Uterus (tissue), 3 donors: ENCODE measurements at regions not wholly inside any gene's neighbourhood (a gene's known extent, or its start where the extent isn't known, plus 50 kb on each side); places are given as distances from the start of the nearest gene placed in this dataset.

Experiments
- DNase-seq, 2 donors: peaks; one replicate each; pipeline ENCODE4 v3.0.0-alpha.2; 2019 to 2020
- H3K27ac ChIP-seq, 2 donors: fragments of 200-600 bp; sonication (generic); 1 replicate in 1 of 2; 2 replicates in 1 of 2; pipeline ENCODE4 v1.5.1; 2016 to 2018
- H3K27me3 ChIP-seq, 2 donors: fragments of 200-600 bp; sonication (generic); one replicate each; pipeline ENCODE4 v1.5.1; 2018 to 2019; ENCODE audit warnings: control low read depth in 1 of 2
- H3K36me3 ChIP-seq, 2 donors: fragments of 200-600 bp; sonication (generic); one replicate each; pipeline ENCODE4 v1.5.1; 2019; ENCODE audit warnings: control low read depth in 1 of 2
- H3K4me1 ChIP-seq, 2 donors: fragments of 200-600 bp; sonication (generic); one replicate each; pipeline ENCODE4 v1.5.1; 2018 to 2019; ENCODE audit warnings: control low read depth in 1 of 2
- H3K4me3 ChIP-seq, 2 donors: fragments of 200-600 bp; sonication (generic); 1 replicate in 1 of 2; 2 replicates in 1 of 2; pipeline ENCODE4 v1.5.1; 2018 to 2019; ENCODE audit warnings: mild to moderate bottlenecking in 1 of 2
- H3K9me3 ChIP-seq, 2 donors: fragments of 200-600 bp; sonication (generic); one replicate each; pipeline ENCODE4 v1.5.1; 2019; ENCODE audit warnings: control low read depth in 1 of 2
- CTCF ChIP-seq, 4 experiments: fragments of 200-600 bp in 2 of 4; fragments of 450-650 bp in 2 of 4; sonication (generic) in 2 of 4; IDR thresholded peaks; one replicate each; pipeline ENCODE4 v1.5.1; 2016 to 2019; ENCODE audit warnings: antibody characterized with exemption in 4 of 4, mild to moderate bottlenecking in 2 of 4, moderate library complexity in 1 of 4
- POLR2A ChIP-seq, 2 donors: fragments of 450-650 bp; IDR thresholded peaks; one replicate each; pipeline ENCODE4 v1.6.1; 2016; ENCODE audit warnings: antibody characterized with exemption in 2 of 2, mild to moderate bottlenecking in 1 of 2, moderate library complexity in 1 of 2
- intact Hi-C: fragments of 100-400 bp; cut with DNase I; formaldehyde crosslinking; loops from one replicate; pipeline ENCODE4 v1.15.1; 2023; ENCODE audit warnings: low total_unique reads
- donor health status: DM: yes; HTN: yes; CAD: no.

GRCh38 chr12:24386836-24387235 lies 437.4 kb upstream of the SOX5 start:
- DNase-seq: no peak
- Histone ChIP-seq H3K4me3 (no peak overlapping the region), H3K9me3 (peaks cover 0 to 5% of the 10 kb centered on the region in 2 donors), H3K27ac (no peak overlapping the region), H3K36me3 (no peaks in the 10 kb centered on the region), H3K27me3 (no peaks in the 10 kb centered on the region), H3K4me1 (no peaks in the 10 kb centered on the region)
- intact Hi-C loops: no loop called here
- TF ChIP-seq POLR2A (IDR thresholded peaks at IDR 0.05): no peak
- TF ChIP-seq CTCF (IDR thresholded peaks at IDR 0.05): no peak

- Histone ChIP-seq H3K4me3 (no peak overlapping the region), H3K9me3 (no peaks in the 10 kb centered on the region), H3K27me3 (no peaks in the 10 kb centered on the region), H3K36me3 (no peaks in the 10 kb centered on the region), H3K27ac (no peak overlapping the region), H3K4me1 (no peaks in the 10 kb centered on the region)
- intact Hi-C loops: no loop called here
- TF ChIP-seq POLR2A (IDR thresholded peaks at IDR 0.05): no peak
- TF ChIP-seq CTCF (IDR thresholded peaks at IDR 0.05): no peak
- no peak for DNase-seq
Measured at GRCh38 chr12:24381790-24382189, 432.3 kb upstream of the SOX5 start.

- no peak overlapping the region for H3K27ac ChIP-seq
- intact Hi-C loops: no loop called here
- TF ChIP-seq CTCF (IDR thresholded peaks at IDR 0.05) (no peak), POLR2A (IDR thresholded peaks at IDR 0.05) (no peak)
Measured at GRCh38 chr12:24379861-24380521, 430.5 kb upstream of the SOX5 start.

GRCh38 chr12:24379433-24379832 lies 430.0 kb upstream of the SOX5 start:
- H3K4me3 ChIP-seq: no peak overlapping the region
- TF ChIP-seq CTCF (IDR thresholded peaks at IDR 0.05) (no peak), POLR2A (IDR thresholded peaks at IDR 0.05) (no peak)
- intact Hi-C loops: no loop called here
- H3K4me1 ChIP-seq: no peaks in the 10 kb centered on the region
- DNase-seq: no peak
- H3K9me3 ChIP-seq: no peaks in the 10 kb centered on the region
- H3K27me3 ChIP-seq: no peaks in the 10 kb centered on the region
- no peak overlapping the region for H3K27ac ChIP-seq
- no peaks in the 10 kb centered on the region for H3K36me3 ChIP-seq

More at GRCh38 chr12:24379861-24380521, 430.5 kb upstream of the SOX5 start:
- H3K4me3 ChIP-seq: no peak overlapping the region
- H3K9me3 ChIP-seq: no peaks in the 10 kb centered on the region
- no peaks in the 10 kb centered on the region for H3K36me3 ChIP-seq
- DNase-seq: no peak
- H3K4me1 ChIP-seq: no peaks in the 10 kb centered on the region
- H3K27me3 ChIP-seq: no peaks in the 10 kb centered on the region

DNA sequence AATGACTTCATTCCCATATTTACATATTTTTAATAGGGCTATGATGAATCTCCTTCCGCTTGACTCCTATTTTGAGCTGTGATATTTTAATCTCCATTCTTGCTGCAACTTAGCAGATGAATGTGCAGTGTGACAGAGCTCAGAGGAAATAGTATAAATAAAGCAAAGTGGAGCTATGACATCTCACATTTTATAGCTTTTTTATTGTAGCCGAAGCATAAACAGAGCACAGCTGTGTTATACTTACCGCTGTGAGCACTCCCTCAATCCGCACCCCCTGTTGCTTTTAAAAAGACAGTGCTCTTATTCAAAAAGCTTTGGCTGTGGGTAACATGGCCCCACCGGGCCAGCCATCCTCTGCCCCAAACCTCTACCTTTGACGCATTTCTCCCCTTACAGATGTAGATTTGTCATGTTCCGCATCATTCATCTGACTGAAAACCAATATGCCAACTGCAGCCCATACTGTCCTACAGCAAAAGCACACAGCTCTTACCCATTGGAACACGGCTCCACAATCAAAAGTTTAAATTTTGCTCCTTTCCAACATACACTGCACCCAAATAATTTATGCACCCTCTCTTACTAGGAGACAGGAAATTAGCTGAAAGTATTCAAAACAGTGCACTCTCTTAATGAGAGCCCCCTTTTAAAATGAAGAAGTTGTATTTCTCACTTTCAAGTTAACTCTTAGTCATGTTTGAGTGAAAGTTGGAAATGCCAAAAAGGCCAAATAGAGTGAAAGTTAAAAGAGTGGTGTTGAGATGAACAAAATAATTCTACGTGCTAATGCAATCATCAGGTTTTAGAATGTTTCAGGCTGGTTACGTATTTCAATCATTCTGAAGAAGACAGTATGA lies 429.3 kb upstream of the SOX5 start:
- H3K27ac ChIP-seq: no peak overlapping the region
- H3K4me1 ChIP-seq: no peaks in the 10 kb centered on the region
- intact Hi-C loops: no loop called here
- no peaks in the 10 kb centered on the region for H3K27me3 ChIP-seq
- no peak overlapping the region for H3K4me3 ChIP-seq
- no peaks in the 10 kb centered on the region for H3K9me3 ChIP-seq
- TF ChIP-seq POLR2A (IDR thresholded peaks at IDR 0.05) (no peak), CTCF (IDR thresholded peaks at IDR 0.05) (no peak)
- DNase-seq: no peak
- no peaks in the 10 kb centered on the region for H3K36me3 ChIP-seq
